NCI-H748 (cell line): ENCODE measurements at regions not wholly inside any gene's neighbourhood (a gene's known extent, or its start where the extent isn't known, plus 50 kb on each side); places are given as distances from the start of the nearest gene placed in this dataset.
A peak's percentile ranks its signal among the peaks of the same experiment; 100 is the strongest.

ENCODE experiments used
- DNase-seq: peaks from one replicate; lab custom pipeline; 2025; ENCODE audit not compliant: unreplicated experiment; lab: John Stamatoyannopoulos, UW

DNA sequence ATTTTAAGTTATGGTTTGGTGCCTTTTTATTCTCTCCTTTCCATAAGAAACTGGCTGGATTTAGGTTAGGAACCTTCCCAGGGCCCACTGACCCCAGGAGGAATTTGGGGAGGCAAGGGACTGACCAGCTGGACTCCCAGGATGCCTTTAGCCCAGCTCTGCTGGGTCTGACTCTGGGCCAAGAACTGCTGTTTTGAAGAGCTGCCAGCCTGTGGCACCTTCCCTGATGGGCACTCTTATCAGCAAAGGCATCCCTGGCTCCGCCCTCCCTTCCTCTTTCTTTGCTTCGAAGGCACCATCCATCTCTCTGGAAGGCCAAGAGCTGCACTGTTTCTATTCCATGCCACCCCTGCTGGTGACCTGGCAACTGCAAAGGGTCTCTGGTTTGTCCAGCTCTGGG lies 174.7 kb downstream of the POU4F1 start:
- DNase-seq: no peak

- no peak for DNase-seq
Observed at GRCh38 chr13:78426183-78426582, 177.2 kb downstream of the POU4F1 start.

- no peak for DNase-seq
Observed at GRCh38 chr13:78420814-78421213, 182.5 kb downstream of the POU4F1 start.

DNA sequence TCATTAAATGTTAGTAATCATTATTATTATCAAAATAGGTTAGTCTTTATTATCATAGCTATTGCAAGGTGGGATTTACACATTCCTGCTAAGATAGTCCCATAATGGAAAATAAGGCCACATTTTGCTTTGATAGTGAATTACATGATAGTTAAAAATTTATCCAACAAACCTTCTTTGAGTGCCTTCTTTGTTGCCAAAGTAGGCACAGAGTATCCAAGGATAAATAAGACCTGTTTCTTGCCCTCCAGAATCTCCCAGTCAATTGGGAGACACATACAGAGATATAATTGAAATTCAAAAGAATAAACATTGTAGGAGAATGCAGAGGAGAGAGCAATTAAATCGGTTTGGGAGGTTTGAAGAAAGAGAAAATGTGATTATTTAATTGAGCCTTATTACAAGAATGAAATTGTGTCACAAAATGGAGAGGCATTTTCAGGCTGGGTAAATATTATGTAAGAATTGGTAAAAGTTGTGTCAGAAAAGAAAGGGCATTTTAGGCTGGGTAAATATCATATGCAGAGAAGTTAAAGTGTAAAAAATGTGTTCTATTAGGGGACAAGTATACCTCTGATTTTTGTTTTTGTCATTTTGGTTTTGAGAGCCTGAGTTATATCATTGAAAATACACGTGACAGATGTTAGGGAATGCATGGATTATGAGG lies 189.3 kb downstream of the POU4F1 start:
- DNase-seq: no peak

- DNase-seq: no peak
Observed at GRCh38 chr13:78410847-78411246, 192.5 kb downstream of the POU4F1 start.

DNA sequence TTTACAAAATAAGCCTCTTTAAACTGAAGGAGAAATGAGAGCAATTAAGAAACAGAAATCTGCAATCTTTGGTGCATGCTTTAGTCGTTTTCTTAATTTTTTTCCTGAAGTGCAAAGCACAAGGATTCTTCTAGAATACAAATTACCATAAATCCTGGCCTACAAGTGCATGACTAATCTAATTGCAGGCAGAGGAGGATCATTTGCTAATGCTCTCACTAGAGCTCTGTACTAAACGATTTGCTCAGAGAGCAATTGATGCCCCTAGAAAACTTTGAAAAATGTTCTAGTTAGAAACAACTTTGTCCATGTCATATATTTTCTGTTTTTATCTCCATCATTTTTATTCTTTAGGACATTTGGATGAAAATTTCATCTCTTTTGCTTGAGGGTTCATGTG lies 193.2 kb downstream of the POU4F1 start:
- DNase-seq: no peak

DNA sequence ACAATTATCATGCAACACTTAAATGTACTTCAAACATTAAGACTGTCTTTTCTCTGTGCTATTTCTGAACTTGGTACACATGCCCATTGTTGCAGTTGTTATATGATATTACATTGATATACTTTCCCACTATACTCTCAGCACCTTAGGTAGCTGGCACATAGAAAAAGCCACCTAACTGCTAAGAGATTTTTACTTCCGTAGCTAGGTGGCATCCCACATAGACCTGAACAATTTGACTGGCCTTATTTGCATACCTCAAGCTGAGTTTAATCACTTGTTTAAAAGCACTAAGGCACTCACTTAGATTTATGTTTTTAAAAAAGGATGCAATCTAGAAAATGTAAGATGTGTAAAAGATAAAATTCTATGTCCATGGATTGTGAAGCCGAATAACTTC lies 194.2 kb downstream of the POU4F1 start:
- no peak for DNase-seq

DNA sequence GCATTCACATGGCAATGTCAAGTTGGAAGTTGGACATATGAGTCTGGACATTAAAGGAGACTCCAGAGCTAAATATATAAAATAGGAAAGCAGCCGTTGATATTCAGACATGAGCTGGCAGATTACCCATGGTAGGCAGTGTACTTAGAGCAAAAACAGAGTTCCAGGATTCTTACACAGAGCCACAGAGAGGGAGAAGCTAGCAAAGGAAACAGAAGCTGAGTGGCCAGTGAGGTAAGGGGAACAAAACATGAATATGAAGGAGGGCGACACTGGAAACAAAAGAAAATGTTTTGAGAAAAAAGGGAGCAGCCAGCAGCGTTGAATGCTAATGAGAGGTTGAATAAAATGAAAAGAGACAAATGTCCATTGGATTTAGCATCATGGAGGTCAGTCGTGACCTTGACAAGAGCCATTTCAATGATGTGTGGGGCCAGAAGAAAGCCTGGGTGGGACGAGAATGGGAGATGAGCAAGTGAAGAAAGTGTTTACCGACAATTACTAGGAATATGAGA lies 198.4 kb downstream of the POU4F1 start:
- DNase-seq: no peak

DNA sequence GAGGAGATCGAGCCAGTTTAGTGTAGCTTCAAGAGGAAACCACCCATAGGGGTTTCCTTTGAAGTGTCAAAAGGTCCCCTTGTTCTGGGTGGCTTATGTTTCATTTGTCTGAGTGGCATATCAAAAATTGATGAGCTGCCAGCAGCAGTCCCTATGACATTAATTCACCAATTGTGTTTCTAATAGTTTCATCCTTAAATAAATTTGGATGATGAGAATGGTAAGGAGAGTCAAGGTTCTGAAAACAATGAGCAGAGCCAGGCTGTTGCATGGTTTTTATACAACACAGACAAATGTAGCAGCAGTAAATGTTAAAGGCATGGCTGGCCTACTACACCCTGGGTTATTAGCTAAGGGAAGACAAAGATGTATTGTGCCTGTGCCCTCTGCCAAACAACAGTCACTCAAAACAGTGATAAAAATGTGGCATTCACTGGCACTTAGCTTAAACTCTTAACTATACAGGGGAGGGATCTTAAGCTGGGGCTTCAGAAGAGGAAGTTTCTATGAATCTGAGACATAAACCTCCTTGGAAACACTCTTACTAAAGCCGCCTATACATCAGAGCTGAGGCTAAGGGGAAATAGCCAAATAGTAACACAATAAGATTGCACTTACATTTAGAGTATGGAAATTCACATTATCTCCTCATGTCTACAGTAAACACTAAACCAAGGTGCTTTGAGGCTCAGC lies 200.5 kb downstream of the POU4F1 start:
- peak; percentile 76 for DNase-seq

- peak; percentile 80 for DNase-seq
Observed at GRCh38 chr13:78401873-78402707, 201.3 kb downstream of the POU4F1 start.

- no peak for DNase-seq
Observed at GRCh38 chr13:78398743-78399410, 204.5 kb downstream of the POU4F1 start.

DNA sequence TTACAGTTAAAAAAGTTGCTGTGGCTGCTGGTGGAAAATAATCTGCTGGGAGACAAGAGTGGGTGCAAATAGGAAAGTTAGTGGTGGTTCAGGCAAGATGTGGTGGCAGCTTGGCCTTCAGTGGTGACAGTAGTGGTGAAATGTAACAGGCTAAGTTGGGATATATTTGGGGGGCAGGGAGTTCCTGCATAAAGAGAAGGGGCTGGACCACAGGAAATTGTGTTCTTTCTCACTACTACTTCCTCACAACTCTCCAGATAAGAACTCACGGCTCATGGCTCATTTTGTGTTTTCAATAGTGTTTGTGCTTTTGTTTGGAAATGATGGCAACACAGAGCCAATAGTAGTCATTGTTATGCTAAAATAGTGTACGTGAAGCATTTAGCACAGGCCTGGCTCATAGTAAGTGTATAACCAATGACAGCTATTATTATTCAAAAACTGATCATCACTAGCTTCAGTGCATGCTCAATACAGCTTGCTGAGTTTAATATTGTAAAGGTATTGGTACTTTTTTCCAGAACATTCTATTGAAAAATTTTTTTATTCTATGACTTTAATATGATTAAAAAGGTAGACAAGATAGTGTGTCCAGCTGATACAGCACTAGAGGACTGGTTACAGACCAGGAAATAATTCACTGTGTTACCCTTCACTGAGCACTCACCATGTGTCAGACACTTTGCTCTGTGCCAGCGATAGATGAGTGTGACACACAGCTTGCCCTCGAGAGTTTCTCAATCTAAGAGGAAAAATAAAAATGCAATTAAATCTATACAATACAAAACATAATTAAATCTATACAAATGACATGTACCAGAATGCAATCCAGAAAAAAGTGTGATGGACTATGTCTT lies 209.8 kb downstream of the POU4F1 start:
- no peak for DNase-seq

GRCh38 chr13:78383899-78384298 lies 219.5 kb downstream of the POU4F1 start:
- no peak for DNase-seq

DNA sequence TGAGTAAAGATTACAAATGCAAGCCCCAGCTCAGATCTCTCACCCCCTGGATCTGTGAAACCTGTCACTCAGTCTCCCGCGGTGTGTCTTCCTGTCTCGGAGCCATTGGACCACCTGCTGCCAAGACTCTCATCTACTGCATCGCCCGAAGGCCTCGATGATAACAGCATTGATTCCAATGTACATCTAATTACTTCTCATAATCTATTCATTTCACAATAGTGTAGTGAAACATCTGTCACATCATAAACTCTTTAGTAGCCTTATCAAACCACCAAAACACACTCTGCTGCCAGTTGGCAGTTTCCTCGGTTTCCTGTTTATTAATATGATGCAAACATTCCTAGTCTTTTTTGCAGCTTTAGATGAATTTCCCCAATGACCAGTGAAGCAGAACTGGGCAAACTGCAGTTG lies 220.3 kb downstream of the POU4F1 start:
- DNase-seq: no peak

DNA sequence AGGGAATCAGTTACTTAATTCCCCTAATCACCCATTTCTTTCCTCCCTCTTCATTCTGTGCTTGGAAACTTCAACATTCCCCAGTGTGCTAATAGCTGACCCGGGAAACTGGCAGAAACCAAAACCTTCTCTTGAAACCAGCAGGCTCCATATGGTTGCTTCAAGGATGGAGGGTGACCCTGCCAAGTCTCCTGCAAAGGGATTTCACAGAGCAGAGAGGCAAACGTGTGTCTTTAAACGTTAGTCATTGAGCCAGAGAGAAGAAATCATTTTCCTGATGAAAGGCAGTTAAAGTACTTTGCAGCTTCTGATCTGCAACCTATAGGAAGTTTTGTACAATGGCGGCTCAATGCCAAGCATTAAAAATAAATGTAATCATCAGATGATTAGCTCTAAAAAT lies 220.9 kb downstream of the POU4F1 start:
- no peak for DNase-seq

DNA sequence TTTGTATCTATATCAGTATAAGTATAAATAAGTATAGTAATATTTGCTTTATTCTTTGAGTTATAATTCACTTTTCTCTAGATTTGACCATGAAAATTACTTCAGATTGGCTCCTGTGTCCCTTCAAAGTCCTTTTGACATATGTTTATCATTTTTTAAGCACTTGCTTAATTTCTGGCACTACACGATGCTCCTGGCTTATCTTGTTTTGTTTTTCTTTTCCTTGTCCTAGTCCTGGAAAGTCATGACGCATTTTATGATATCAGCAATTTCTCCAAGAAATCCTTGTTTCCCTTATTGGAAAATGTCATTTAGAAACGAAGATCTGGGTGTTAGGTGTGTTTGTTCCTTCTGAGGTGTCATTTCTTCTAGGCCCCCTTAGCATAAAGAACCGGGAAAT lies 226.5 kb downstream of the POU4F1 start:
- DNase-seq: no peak

- no peak for DNase-seq
Observed at GRCh38 chr13:78376033-78376432, 227.3 kb downstream of the POU4F1 start.

GRCh38 chr13:78372581-78372980 lies 230.8 kb downstream of the POU4F1 start:
- DNase-seq: no peak

DNA sequence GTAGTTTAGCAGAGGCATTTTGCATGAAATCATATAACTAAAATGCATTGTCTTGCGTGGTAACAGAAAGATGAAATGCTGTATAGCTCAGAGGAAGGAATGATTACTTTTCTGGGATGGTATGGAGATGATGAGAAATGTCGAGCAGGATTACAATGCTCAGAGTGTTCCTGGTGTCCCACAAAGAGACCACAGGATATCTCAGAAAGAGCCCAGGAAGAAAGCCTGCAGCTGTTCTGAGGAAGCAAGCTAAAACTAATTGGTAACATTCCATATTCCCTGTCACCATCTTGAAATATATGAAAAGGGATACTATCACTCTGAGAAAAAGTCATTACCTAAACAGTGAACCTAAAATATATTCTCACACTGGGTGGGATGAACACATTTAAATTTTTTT lies 233.1 kb downstream of the POU4F1 start:
- DNase-seq: no peak

DNA sequence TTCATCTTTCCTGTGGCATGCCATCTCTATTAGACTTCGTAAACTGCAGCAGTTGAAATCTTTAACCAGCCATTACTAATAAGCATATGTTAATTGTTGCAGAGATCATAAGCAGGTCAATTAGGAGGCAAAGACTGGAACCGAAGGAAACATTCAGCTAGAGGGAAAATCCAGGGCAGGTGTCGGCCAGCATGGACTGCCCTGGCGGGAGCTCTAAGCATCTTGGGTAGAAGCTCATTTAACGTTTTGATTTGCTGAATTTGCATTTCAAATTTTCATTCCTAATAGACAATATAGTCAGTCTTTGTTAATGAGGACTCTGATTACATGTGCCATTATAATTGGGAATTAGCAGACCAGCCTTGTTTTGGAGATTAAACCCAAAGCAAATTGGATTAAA lies 238.6 kb downstream of the POU4F1 start:
- DNase-seq: no peak
